AG10803 (cell line): ENCODE measurements at regions not wholly inside any gene's neighbourhood (a gene's known extent, or its start where the extent isn't known, plus 50 kb on each side); places are given as distances from the start of the nearest gene placed in this dataset.

Source experiments
- DNase-seq: peaks from one replicate; pipeline ENCODE4 v3.0.0; 2010; ENCODE audit warnings: low read depth
- H3K4me3 ChIP-seq: 2 replicates; pipeline ENCODE4 v1.5.1; 2011; ENCODE audit warnings: mild to moderate bottlenecking, low read length, control low read depth
- TF ChIP-seq, protein P1 (sequence below): conservative IDR thresholded peaks from 2 replicates; pipeline ENCODE4 v1.5.1; 2011; ENCODE audit warnings: mild to moderate bottlenecking, low read length, control low read depth, inconsistent platforms

GRCh38 chr16:27632216-27632615 is 82.3 kb downstream of the KATNIP start:
- DNase-seq: no peak
- H3K4me3 ChIP-seq: no peak overlapping the region
- TF ChIP-seq, protein P1, sequence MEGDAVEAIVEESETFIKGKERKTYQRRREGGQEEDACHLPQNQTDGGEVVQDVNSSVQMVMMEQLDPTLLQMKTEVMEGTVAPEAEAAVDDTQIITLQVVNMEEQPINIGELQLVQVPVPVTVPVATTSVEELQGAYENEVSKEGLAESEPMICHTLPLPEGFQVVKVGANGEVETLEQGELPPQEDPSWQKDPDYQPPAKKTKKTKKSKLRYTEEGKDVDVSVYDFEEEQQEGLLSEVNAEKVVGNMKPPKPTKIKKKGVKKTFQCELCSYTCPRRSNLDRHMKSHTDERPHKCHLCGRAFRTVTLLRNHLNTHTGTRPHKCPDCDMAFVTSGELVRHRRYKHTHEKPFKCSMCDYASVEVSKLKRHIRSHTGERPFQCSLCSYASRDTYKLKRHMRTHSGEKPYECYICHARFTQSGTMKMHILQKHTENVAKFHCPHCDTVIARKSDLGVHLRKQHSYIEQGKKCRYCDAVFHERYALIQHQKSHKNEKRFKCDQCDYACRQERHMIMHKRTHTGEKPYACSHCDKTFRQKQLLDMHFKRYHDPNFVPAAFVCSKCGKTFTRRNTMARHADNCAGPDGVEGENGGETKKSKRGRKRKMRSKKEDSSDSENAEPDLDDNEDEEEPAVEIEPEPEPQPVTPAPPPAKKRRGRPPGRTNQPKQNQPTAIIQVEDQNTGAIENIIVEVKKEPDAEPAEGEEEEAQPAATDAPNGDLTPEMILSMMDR: no peak

- TF ChIP-seq, protein P1: no peak
- no peak overlapping the region for H3K4me3 ChIP-seq
- DNase-seq: no peak
These were observed 83.3 kb downstream of the KATNIP start for GRCh38 chr16:27633221-27633620.

GRCh38 chr16:27633721-27634120 is 83.8 kb downstream of the KATNIP start:
- TF ChIP-seq, protein P1: no peak
- H3K4me3 ChIP-seq: no peak overlapping the region

DNA sequence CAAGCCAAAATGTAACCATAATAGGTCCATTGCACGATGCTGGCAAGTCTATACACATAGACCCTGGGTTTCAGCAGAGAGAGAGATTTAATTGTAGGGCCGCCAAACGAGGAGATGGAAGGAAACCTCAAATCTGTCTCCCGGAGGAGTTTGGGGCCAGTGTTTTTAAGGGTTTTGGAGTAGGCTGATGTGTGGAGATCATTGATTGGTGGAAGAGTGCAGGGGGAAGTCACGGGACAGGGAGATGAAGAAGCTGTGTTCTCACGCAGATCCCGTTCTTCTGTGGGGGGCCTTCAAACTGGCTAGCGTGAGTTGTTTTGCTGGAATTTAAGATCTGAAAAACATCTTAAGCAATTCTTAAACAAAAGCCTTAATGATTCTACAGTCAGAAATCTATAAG is 84.8 kb downstream of the KATNIP start:
- DNase-seq: no peak
- H3K4me3 ChIP-seq: no peak overlapping the region
- TF ChIP-seq, protein P1: no peak

More at GRCh38 chr16:27633721-27634120, 83.8 kb downstream of the KATNIP start:
- no peak for DNase-seq

DNA sequence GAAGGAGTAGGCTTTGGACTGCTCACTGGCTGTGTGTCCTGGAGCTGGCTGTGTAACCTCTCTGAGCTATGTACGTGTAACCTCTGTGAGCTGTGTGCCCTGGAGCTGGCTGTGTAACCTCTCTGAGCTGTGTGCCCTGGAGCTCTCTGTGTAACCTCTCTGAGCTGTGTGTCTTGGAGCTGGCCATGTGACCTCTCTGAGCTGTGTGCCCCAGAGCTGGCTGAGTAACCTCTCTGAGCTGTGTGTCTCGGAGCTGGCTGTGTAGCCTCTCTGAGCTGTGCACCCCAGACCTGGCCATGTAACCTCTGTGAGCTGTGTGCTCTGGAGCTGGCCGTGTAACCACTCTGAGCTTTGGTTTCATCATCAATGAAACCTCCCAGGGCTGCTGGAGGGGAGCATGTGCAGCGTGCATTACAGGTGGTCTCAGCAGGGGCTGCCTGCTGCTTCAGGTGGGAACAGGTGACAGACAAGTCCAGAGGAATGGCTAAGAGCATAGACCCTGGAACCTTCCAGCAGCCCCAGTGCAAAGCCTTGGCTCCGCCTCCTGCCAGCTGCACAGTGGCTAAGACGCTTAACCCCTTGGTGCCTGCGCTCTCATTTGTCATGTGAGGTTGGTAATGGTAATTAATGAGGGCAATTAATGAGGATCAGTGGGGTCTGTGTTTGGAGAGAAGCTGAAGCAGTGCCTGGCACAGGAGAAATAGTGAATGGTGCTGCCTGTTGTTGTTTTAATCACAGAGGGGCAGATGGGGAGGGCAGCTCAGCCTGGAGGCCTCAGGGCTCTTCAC is 86.7 kb downstream of the KATNIP start:
- TF ChIP-seq, protein P1: no peak
- no peak for DNase-seq
- H3K4me3 ChIP-seq: no peak overlapping the region

GRCh38 chr16:27638833-27639560 is 89.1 kb downstream of the KATNIP start:
- no peak for DNase-seq
- H3K4me3 ChIP-seq: no peak overlapping the region
- TF ChIP-seq, protein P1: no peak
